ENCODE measurements at regions not wholly inside any gene's neighbourhood (a gene's known extent, or its start where the extent isn't known, plus 50 kb on each side); places are given as distances from the start of the nearest gene placed in this dataset.
"Not testable (repeated sequence)": the region's sequence is repeated elsewhere in the genome, so short reads cannot be mapped to it uniquely, and the experiment has no call there.

DNA sequence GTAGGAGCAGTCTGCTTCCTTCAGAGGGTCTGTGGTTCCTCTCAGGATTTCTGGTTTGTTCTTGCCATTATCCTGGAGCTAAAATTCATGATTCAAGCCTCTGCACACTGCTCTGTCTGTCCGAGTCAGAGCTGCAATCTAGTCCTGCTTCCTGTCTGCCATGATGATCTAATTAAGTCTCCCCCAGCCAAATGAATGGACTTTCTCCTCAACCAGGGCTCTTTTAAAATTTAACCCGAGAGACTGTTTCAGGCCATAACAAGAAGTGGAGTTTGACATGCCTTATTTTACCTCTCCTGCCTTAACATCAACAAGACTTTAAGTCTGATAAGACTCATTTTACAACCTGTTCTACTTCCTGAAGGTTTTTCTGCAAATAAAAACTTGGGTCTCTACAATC, 1009.6 kb upstream of the DDX18 start:
- intact Hi-C loops (cut with DNase I), result no loop called here
- ATAC-seq, result no peak
- Histone ChIP-seq H3K9me3 (peaks cover 0 to 50% (median 10%) of the 10 kb centered on the region in 11 donors), H3K4me1 (no peaks in the 10 kb centered on the region), H3K27ac (no peak overlapping the region), H3K27me3 (no peaks in the 10 kb centered on the region), H3K4me3 (no peak overlapping the region), H3K36me3 (no peaks in the 10 kb centered on the region)
- 54 to 61% methylated on average over 2 of the region's 2 CpGs for WGBS, 2 donors
- TF ChIP-seq, protein P1, sequence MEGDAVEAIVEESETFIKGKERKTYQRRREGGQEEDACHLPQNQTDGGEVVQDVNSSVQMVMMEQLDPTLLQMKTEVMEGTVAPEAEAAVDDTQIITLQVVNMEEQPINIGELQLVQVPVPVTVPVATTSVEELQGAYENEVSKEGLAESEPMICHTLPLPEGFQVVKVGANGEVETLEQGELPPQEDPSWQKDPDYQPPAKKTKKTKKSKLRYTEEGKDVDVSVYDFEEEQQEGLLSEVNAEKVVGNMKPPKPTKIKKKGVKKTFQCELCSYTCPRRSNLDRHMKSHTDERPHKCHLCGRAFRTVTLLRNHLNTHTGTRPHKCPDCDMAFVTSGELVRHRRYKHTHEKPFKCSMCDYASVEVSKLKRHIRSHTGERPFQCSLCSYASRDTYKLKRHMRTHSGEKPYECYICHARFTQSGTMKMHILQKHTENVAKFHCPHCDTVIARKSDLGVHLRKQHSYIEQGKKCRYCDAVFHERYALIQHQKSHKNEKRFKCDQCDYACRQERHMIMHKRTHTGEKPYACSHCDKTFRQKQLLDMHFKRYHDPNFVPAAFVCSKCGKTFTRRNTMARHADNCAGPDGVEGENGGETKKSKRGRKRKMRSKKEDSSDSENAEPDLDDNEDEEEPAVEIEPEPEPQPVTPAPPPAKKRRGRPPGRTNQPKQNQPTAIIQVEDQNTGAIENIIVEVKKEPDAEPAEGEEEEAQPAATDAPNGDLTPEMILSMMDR (IDR thresholded peaks at IDR 0.05), result no peak
- no peak for DNase-seq

DNA sequence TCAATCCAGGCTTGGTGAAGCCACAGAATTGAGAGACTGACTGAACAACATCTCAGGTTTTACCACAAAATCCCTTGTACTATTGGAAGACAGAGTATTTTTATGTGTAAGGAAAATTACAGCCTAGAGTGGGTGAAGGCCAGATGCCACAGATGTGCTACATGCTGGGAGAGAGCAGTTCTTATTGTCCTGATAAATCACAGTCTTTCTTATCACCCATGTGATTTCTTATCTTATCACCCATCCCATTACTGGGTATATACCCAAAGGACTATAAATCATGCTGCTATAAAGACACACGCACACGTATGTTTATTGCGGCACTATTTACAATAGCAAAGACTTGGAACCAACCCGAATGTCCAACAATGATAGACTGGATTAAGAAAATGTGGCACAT, 1008.0 kb upstream of the DDX18 start:
- H3K4me3 ChIP-seq; H3K27me3 ChIP-seq; H3K27ac ChIP-seq; H3K36me3 ChIP-seq; DNase-seq; intact Hi-C loops (cut with DNase I); ATAC-seq; H3K4me1 ChIP-seq: not testable (repeated sequence)
- H3K9me3 ChIP-seq, result peaks cover 0 to 47% (median 10%) of the 10 kb centered on the region in 11 donors
- WGBS, 2 donors, result 91 to 97% methylated on average over 3 to 4 of the region's 4 CpGs

DNA sequence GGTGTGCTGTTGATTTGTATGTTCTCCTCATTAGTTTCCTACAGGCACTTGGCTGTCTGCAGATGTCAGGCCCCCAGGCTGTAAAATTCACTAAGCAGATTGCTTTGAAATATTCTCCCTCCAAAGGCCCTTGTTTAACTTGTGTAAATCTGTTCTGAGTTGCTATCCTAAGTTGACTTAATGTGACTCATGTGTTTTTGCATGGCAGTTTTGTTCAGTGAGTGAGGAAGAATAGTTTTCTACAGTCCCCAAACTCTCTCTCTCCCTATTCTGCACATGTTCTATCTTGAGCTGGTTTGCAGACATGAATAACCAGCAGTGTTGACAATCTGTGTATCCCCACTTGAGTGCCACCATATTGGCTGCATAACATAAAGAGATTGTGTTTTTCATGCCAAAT, 1005.4 kb upstream of the DDX18 start:
- Histone ChIP-seq H3K9me3 (peaks cover 0 to 21% (median 0%) of the 10 kb centered on the region in 11 donors), H3K27me3 (no peaks in the 10 kb centered on the region), H3K4me1 (no peaks in the 10 kb centered on the region), H3K27ac (no peak overlapping the region), H3K36me3 (no peaks in the 10 kb centered on the region), H3K4me3 (no peak overlapping the region)
- TF ChIP-seq, protein P1 (IDR thresholded peaks at IDR 0.05), result no peak
- ATAC-seq (no peak), DNase-seq (no peak)
- intact Hi-C loops (cut with DNase I), result no loop called here

DNA sequence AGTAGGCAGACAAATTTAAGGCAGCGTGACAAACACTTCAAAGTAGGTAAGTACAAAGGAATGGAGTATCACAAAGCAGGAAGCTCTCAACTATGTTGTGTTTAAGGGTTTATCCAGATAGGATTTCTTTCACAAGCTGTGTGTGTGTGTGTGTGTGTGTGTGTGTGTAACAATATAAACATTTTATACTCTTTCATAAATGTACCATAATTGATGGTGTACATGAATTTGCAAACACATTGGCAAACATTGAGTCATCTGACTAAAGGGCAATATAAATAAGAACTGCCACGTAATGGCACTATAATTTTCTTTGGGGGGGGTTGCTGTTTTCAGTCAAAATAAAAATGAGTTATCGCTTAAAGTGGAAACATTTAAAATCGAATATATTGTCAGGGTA, 1004.4 kb upstream of the DDX18 start:
- ATAC-seq, result no peak

DNA sequence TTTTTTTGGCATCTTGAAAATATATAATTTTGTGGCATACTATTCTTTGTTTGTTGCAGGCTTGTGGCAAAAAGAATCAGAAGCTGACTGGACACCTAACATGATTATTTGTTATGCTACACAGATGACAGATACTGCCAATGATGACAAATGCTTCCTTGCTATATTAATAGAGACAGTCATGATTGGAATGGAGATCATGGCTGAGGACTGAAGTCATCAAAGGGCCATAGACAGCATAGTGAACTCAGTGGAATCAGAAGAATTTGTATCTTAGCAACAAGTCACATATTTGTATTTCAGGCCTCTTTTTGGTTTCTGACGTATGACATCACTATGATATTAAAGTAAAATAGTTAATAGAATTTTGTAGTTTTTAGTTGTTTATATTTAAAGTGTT, 1003.8 kb upstream of the DDX18 start:
- H3K27me3 ChIP-seq, result no peaks in the 10 kb centered on the region
- TF ChIP-seq, protein P1 (IDR thresholded peaks at IDR 0.05), result no peak
- WGBS, 2 donors, result 63 to 67% methylated on average over 1 of the region's 1 CpG

More for the DNA sequence above, 1004.4 kb upstream of the DDX18 start:
- H3K27ac ChIP-seq, result no peak overlapping the region
- H3K4me1 ChIP-seq, result no peaks in the 10 kb centered on the region
- WGBS, 2 donors, result 64 to 65% methylated on average over 4 of the region's 4 CpGs
- TF ChIP-seq, protein P1 (IDR thresholded peaks at IDR 0.05), result no peak
- intact Hi-C loops (cut with DNase I), result no loop called here
- H3K9me3 ChIP-seq, result peaks cover 0 to 11% (median 0%) of the 10 kb centered on the region in 11 donors
- H3K27me3 ChIP-seq, result no peaks in the 10 kb centered on the region
- DNase-seq, result no peak
- no peaks in the 10 kb centered on the region for H3K36me3 ChIP-seq
- no peak overlapping the region for H3K4me3 ChIP-seq

More for the DNA sequence above, 1003.8 kb upstream of the DDX18 start:
- DNase-seq, result no peak
- H3K4me1 ChIP-seq, result no peaks in the 10 kb centered on the region
- no peak for ATAC-seq
- H3K4me3 ChIP-seq, result no peak overlapping the region
- intact Hi-C loops (cut with DNase I), result no loop called here
- peaks cover 0 to 8% (median 0%) of the 10 kb centered on the region in 11 donors for H3K9me3 ChIP-seq
- H3K36me3 ChIP-seq, result no peaks in the 10 kb centered on the region
- H3K27ac ChIP-seq, result no peak overlapping the region

All from heart right ventricle (tissue), 16 donors.